ENCODE measurements at regions not wholly inside any gene's neighbourhood (a gene's known extent, or its start where the extent isn't known, plus 50 kb on each side); places are given as distances from the start of the nearest gene placed in this dataset.
A peak's percentile ranks its signal among the peaks of the same experiment; 100 is the strongest.

DNA sequence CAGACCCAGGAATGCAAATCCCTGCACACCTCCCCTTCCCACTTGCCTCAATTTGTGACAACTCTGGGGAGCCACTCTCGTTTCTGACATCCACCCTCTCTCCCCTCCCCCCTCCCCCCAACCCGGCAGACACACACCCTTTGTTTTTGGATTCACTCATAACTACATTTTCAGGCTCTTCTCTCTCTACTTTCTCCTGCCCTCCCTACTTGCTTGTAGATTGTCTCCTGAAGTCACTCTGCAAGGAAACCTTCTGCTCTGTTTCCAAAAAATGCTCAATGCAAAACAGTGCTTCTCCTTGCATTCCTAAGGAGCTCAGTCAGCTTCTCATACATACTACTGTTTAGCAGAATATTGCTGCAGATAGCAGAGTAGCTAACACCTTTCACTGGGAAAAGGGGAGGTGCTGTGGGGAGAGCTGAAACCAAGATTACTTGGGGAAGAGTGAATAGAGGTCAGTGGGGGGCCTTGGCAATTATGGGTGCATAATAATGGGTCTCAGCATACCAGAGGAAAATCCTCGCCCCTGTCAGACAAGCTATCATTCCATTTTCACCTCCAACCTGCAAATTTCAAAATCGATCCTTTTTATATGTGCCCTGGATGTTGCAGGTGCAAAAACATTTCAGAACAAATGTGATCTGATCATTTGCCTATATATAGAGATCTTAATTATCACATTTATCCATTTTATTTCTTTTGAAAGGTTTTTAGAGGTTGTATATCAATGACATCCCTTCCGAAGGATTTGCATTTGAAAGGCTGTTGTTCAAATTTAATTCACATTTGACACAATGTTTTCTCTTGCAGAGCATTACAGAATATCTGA, 1860.7 kb upstream of the WWC1 start:
- DNase-seq (ENCODE audit: low read depth, low spot score): peak; percentile 45

DNA sequence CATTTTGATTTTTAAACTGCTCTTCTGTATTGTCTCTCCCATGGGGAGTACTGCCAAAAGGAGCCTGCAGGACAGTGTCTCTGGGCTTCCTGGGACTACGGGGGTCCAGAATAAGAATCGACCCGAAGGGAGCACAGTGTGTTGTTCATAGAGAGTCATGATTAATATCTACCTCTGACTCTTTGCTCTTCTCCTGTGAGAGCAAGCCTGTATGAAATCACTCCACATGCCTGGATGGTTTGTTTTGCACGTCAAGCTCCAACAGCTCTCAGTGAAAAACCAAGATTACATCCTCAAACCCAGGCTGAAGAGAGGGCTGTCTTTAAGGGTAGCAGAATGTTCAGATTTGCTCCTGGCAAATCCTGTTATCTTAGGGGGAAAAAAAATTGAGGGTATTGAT, 1860.0 kb upstream of the WWC1 start:
- DNase-seq (ENCODE audit: low read depth, low spot score): no peak

DNA sequence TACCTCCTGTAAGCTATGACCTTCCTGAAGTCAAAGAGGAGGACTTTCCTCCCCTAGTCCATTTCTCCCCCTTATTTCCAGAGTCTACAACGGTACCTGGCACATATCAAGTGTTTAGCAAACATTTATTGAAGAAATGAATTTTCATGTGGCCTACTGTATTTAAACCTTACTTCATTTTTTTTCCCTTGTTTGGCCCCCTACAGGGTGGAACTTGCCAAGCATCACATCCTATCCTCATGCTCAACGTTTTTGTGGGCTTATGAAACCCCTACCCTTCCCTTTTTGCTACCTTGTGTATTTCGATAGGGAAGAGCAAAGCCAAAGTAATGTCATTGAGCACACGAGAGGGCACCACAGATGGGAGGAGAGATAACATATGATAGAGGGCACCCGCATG, 1857.8 kb upstream of the WWC1 start:
- DNase-seq (ENCODE audit: low read depth, low spot score): no peak

DNA sequence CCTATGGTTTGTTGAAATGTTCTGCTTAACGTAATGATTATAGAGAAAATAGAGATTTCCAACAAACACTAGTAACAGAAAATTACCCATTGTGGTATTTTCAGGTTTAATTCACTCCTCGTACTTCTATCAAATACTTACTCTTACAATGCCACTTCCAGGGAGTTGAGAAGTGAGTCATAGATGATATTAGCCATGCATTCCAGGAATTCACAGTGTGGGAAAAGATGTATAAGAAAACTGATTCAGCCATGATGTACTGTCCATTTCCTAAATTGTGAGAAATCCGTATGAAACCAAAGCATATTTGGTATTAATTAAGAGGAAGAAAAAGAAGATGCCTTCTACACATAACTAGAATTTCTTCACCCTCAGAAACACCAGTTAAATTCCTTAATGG, 1854.6 kb upstream of the WWC1 start:
- peak; percentile 69 for DNase-seq (ENCODE audit: low read depth, low spot score)

DNA sequence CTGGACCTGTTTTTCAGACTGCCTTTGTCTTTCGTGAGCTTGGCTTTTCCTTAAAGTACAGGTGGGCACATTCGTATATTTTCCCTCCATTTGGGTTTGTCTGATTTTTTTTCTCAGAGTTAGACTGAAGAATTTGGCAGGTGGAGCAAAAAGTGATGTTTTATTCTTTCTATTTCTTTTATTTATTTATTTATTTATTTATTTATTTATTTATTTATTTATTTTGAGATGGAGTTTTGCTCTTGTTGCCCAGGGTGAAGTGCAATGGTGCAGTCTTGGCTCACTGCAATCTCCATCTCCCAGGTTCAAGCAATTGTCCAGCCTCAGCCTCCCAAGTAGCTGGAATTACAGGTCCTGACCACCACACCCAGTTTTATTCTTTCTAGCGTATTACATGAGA, 1805.1 kb upstream of the WWC1 start:
- DNase-seq (ENCODE audit: low read depth, low spot score): no peak

DNA sequence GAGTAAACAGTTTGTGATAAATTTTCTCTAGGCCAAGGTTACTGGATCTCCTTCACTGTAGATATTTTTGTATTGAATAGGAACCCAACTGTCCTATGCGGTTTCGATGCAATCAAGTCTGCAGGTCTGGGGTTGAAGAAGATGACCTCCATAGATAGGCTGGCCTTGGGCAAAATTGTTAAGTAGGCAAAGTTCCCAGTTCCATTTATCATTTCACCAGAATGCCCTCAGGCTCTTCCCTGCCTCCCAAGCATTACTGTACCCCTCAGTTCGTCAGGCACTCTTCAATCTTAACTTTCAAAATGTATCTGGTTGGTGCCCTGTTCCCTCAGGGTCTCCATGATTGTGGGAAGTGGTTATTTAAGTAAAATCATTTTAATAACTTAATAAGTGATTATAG, 1802.9 kb upstream of the WWC1 start:
- no peak for DNase-seq (ENCODE audit: low read depth, low spot score)

DNA sequence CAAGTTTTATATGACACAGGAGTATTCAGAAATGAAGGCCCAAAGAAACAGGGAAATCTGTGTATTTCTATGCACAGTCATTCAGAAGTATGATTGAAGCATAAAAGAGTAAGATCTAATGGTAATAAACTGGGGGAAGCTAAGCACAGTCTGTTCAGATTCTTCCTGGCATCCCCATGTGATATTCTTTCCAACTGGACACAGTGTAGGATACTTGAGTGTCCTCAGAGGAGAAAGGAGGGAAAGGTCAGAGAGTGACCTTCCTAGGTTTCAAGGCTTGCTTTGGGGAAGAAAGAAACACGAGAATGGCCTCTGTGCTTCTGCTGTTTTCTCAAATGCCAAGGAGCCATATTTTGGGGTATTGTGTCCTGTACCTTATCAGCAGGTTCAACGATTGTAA, 1798.4 kb upstream of the WWC1 start:
- no peak for DNase-seq (ENCODE audit: low read depth, low spot score)

DNA sequence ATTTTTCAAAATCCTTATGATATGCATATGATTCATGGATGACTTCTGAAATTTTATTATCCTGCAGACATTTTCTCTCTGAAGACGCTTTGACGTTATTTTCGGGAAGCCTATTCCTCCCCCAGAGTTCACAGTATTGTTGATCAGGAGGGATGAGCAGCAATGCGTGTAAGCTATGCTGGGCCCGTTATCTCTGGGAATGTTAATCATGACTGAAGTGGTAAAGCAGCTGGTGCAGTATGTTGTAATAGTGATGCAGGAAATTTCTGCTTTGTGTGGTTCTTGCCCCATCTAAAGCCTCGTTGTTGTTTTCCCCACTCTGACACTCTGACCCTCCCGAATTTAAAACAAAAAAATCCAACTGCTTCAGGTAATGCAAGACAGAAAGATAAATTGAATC, 1797.8 kb upstream of the WWC1 start:
- no peak for DNase-seq (ENCODE audit: low read depth, low spot score)

DNA sequence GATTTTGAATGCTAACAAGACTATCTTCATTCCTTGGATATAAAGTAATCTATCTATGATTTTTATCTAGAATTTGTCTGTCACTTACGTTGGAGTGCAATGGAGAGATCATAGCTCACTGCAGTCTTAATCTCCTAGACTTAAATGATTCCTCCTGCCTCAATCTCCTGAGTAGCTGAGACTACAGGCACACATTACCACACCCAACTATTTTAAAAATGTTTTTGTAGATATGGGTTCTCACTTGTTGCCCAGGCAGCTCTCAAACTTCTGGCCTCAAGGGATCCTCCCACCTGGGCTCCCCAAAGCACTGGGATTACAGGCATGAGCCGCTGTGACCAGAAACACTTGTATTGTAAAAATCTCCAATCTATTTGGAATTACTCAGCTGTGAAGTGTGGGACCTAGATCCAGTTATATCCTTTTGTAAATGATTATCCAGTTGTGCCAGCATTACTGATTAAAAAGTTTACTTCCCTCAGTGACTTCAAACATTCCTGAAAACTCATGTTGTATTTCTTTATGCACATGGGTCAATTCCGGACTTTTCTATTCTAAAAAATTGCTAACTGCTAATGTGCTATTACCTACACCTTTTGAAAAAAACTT, 1793.8 kb upstream of the WWC1 start:
- no peak for DNase-seq (ENCODE audit: low read depth, low spot score)

DNA sequence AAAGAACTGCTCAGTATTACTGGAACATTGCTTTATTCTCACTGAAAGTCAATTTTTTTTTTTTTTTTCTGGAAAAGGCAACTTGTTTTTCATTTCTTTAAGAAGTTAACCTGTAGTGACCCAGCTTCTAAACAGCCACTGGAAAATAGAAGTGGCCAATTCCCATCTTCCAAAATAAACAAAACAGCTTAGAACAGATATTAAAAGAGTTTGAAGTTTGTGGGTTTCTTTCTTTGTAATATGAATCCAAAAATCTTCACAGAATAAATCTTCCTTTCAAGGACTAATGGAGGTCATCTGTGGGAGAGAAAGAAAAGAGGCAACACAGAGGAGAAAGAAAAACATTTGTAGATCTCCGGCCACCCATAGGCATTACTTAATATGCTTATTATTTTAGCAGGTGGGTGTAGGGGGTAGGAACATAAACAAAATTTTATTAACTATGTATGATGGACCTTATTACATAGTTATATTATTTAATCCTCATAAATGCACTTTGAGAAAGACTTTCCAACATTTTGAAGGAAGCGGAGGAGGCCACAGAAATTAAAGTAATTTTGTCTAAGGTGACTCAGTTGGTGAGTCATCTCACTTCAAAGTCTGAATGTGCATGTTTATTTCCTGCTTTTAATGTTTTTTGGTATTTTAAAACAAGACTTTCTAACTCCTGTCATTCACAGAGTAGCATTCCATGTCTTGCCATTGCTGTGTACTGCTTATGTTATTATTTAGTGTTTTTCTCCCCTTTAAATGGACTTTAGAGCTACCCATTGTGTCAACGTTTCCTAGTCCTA, 1791.8 kb upstream of the WWC1 start:
- peak; percentile 57 for DNase-seq (ENCODE audit: low read depth, low spot score)

DNA sequence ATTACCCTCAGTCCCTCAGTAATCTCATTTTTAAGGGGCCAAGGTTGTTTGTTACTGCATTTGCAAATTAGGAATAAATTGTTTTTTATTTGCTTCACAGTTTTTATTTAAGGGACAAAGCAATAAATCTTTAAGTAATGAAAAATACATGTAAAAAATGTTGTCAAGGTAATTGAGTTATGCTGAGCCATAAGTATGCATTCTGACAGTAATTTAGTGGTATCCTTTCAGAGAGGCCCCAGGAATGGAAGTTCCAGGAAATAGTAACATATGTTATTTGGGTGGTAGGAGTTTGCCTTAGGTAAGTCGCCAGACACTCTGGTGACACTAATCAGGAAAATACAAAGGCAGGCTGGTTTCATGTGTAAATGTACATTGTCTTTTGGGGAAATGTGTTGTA, 1787.9 kb upstream of the WWC1 start:
- DNase-seq (ENCODE audit: low read depth, low spot score): no peak

DNA sequence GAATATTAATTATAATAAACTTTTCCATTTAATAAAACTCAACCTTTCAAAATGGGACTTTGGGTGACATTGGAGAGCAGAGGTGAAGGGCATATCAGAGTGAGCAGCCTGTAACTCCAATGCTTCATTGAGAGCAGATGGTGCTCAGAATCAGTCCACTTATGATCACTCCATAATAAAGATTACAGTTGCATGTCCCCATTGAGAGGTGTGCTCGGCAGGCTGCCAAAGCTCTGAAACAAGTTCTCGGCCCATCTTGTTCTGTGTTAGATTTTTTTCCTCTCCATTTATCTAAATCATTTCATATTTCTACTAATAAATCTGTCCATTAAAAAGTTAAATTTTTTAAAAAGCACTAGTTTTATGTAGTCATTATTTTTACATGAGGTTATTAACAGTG, 1786.4 kb upstream of the WWC1 start:
- DNase-seq (ENCODE audit: low read depth, low spot score): no peak

DNA sequence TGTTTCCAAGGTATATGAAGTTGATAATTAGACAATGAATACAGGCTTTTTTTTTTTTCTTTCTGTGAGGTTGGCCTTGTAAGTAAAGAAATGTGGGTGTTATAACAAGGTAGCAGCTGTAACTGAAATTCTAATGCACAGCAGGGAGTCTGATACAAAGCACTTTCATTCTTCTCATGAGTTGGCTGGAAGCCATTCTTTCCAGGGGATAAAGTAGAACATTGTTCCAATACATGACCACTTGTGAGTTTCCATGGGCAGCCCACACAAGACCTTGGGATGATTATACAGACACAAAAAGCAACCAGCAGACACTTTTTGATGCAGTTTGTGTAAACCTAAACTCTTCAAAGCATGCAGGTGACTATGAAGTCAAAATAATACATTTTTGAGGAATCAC, 1785.9 kb upstream of the WWC1 start:
- peak; percentile 69 for DNase-seq (ENCODE audit: low read depth, low spot score)

DNA sequence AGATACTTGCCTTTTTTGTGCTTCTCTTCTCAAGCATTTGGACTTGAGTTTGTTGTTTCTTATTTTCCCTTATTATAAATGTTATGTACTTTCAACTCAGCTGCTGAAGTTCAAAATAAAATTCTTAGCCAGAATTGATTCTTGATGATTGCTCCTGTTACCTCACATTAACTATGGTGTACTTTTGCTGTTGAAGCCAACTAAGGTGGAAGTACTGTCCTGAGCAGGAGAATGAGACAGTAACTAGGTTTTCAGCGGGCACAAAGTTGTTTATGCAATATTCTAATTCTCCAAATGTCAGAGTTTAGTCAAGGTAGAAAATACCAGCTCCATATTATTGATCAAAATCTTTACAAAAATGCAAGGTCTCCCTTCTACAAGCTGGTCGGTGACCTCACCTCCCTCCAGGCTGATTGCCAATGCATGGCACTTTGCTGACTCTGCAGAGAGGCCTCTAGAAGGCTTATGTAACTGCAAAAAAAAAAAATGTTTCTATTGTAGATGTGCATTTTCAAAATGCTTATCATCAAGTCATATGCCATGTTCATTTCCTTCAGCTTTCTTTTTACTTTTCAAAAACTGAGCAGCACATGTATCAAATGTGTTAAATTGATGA, 1783.5 kb upstream of the WWC1 start:
- no peak for DNase-seq (ENCODE audit: low read depth, low spot score)

DNA sequence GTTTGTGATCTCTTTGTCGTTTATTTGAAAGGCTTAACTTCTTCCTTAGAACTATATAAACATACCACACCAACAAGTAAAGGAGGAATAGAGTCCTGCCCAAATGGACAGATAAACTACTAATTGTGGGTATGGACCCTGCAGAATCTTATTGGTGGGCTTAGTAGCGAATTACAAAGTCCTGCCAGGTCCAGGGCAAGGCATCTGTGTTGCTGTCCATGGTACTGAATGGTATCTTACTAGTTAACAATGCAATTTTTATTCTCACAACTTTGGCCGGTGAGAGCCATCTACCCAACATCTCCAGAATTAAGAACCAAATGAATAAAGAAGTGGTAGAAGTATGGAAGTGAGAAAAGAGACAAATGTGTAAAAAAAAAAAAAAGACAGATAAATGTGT, 1782.4 kb upstream of the WWC1 start:
- peak; percentile 62 for DNase-seq (ENCODE audit: low read depth, low spot score)

DNA sequence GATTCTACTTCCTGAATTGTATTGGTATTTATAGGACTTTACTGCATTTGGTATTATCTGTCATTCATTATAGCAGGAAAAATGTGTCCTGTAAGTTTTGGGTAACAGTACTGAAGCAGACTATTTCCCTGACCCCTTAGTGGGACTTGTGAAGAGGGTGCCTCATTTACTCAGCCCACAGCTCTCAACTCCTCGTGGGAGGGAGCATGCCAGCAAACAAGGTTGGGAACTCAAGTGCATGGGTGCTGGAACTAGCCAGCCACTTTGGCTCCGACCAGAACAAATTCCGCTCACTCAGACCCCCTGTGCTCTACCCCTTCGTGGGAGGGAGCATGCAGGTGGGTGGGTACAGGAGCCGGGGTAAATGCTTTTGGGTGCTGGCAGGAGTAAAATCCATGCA, 1773.5 kb upstream of the WWC1 start:
- DNase-seq (ENCODE audit: low read depth, low spot score): no peak

DNA sequence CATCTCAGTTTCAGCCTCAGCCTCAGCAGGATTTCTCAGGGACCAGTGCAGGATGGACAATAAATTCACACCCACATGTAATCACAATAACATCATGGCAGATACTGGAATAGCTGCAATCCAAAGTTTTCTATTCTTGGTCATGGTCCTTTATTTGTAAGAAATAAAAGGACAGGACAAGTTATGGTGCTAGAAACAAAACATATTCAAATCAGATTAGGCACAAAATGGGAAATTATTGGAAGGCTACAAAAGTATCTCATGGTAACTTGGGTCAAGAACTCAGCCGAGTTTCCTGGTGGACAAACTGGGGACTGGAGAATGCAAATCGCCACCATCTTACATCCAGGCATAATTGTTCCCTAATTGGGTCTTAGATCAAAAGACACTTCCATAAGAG, 1768.2 kb upstream of the WWC1 start:
- DNase-seq (ENCODE audit: low read depth, low spot score): no peak

DNA sequence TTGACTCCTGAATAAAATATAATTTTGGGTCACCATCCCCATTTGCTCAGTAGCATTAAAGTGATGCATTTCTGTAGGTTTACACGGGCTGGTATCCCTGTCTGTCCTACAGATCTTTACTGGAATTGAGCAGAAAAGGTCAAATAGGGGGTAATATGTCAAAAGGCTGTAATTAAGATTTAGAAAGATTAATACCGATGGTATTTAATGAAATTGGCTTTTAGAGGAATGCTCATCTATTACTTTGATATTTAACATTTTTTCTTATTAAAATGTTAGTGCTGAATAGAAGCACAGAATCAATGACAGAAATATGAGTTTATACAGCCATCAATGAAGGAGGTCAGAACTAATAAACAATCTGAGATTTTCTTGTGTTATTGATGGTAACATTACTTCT, 1762.2 kb upstream of the WWC1 start:
- DNase-seq (ENCODE audit: low read depth, low spot score): no peak

DNA sequence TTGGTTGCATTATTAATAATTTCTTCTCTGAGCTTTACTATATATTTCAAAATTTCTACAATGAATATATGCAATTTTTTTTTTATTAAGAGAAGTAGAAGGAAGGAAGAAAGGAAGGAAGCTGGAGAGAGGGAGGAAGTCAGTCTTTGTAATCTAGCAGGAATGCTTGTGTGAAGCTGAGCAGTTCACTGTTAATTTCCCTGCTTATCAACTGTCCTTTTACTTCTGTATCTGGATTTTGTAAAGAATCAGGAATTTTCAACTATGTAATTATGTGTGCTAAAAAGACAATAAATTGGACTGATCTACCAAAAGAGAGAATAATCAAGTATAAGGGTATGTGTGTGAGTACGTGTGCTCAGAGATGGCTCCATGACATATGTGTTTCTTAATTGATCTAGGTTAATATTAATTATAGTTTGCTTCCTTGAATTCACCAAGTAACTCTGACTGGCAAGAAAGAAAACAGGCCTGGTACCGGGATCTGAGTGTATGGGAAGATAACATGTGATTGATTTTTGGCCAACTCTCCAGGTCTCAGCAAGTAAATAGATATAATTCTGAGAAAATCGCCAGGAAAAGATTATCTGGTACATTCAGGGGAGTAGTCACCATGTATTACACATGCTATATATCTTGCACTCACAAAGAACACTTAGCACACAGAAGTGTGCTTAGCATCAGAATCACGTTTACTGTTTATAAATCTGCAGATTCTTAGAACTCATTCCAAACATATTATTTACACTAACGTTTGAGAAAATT, 1758.8 kb upstream of the WWC1 start:
- DNase-seq (ENCODE audit: low read depth, low spot score): no peak

DNA sequence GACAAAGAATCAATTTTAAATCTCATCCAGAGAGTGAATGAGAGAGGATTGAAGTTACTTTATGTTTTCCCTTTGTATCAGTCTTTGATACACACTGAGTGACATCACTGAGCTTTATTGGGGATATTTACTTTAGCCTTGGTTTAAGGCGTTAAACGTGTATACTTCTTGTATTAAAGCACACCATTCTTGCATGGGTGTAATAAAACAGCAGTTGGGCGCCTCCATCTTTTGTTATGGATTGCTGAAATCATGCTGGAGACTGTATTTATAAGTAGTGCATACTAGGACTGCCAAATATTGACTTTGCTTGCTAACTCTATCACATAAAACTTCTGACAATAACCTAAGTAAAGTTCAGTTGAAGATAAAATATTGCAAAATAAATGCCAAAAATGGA, 1755.8 kb upstream of the WWC1 start:
- DNase-seq (ENCODE audit: low read depth, low spot score): no peak

DNA sequence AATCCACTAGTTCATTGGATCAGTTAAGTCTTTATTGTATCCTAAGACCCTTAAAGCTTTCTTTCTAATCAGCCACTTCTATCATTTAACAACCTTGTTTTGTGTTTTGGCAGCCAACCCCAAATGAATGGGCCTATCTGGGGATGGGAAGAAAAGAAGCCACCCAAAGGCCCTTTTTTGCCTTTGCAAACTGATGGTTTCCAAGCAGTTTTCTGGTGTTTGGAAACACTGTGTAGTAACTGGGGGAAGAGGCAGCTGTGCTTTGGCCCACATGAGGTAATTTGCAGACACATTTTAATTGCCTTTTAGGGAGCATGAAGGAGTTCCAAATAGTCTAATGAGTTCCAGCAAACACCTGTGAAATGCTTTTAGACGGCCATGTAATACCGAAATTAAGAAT, 1751.3 kb upstream of the WWC1 start:
- no peak for DNase-seq (ENCODE audit: low read depth, low spot score)

DNA sequence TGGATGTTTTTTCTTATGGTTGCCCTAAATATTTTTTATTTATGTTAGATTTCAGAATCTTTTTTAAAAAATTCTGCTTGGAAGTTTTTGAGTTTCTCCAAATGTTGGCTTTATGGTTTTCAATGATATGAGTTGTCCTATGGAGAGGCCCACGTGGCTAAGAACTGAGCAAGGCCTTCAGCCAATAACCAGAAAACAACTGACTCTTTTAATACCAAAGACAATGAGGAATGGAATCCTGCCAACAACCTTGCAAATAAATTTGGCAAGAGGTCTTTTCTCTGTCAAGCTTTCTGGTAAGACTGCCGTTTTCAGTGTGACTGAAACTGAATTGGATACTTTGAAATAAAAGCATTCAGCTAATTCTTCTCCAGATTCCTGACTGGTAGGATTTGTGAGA, 1740.1 kb upstream of the WWC1 start:
- peak; percentile 52 for DNase-seq (ENCODE audit: low read depth, low spot score)
